Activated CD8-positive, alpha-beta memory T cell treated with anti-CD3 and anti-CD28 coated beads for 48 hours (primary cell): ENCODE measurements at regions not wholly inside any gene's neighbourhood (a gene's known extent, or its start where the extent isn't known, plus 50 kb on each side); places are given as distances from the start of the nearest gene placed in this dataset.

ENCODE experiments used
- DNase-seq, 3 experiments: peaks; one replicate each; pipeline ENCODE4 v3.0.0-alpha.2; 2020; ENCODE audit warnings: low read depth in 2 of 3, low spot score in 2 of 3

GRCh38 chr6:25035512-25036435 lies 100.0 kb upstream of the RIPOR2 start:
- no peak for DNase-seq

- no peak for DNase-seq
Measured at GRCh38 chr6:25036461-25036860, 100.7 kb upstream of the RIPOR2 start.

GRCh38 chr6:25038300-25038699 lies 102.5 kb upstream of the RIPOR2 start:
- DNase-seq, result no peak

- no peak for DNase-seq
Measured at GRCh38 chr6:25038999-25039398, 103.2 kb upstream of the RIPOR2 start.

- no peak for DNase-seq
Measured at GRCh38 chr6:25041485-25042035, 105.8 kb upstream of the RIPOR2 start.

GRCh38 chr6:25042036-25042521 lies 106.3 kb upstream of the RIPOR2 start:
- DNase-seq, result no peak

GRCh38 chr6:25042536-25042935 lies 106.8 kb upstream of the RIPOR2 start:
- no peak for DNase-seq

- DNase-seq, result no peak
Measured at GRCh38 chr6:25042984-25043725, 107.4 kb upstream of the RIPOR2 start.

GRCh38 chr6:25043892-25044291 lies 108.1 kb upstream of the RIPOR2 start:
- DNase-seq, result no peak

- DNase-seq, result no peak
Measured at GRCh38 chr6:25046942-25047341, 111.2 kb upstream of the RIPOR2 start.

- no peak for DNase-seq
Measured at GRCh38 chr6:25050356-25050755, 114.6 kb upstream of the RIPOR2 start.

GRCh38 chr6:25051083-25051482 lies 115.3 kb upstream of the RIPOR2 start:
- no peak for DNase-seq

GRCh38 chr6:25052181-25052580 lies 116.4 kb upstream of the RIPOR2 start:
- no peak for DNase-seq

- no peak for DNase-seq
Measured at GRCh38 chr6:25053875-25054371, 118.2 kb upstream of the RIPOR2 start.

GRCh38 chr6:25054469-25054868 lies 118.7 kb upstream of the RIPOR2 start:
- DNase-seq, result no peak

GRCh38 chr6:25056130-25056529 lies 120.4 kb upstream of the RIPOR2 start:
- DNase-seq, result peak in 1 of 3 experiments; percentile 39

- no peak for DNase-seq
Measured at GRCh38 chr6:25057111-25057905, 121.5 kb upstream of the RIPOR2 start.

GRCh38 chr6:25058441-25058840 lies 122.7 kb upstream of the RIPOR2 start:
- DNase-seq, result no peak

GRCh38 chr6:25058941-25059340 lies 123.2 kb upstream of the RIPOR2 start:
- no peak for DNase-seq

GRCh38 chr6:25060522-25060921 lies 124.8 kb upstream of the RIPOR2 start:
- no peak for DNase-seq
